ENCODE measurements at regions not wholly inside any gene's neighbourhood (a gene's known extent, or its start where the extent isn't known, plus 50 kb on each side); places are given as distances from the start of the nearest gene placed in this dataset.
A peak's percentile ranks its signal among the peaks of the same experiment; 100 is the strongest.

- in situ Hi-C loops (cut with MboI) (no loop called here), intact Hi-C loops (cut with micrococcal nuclease) (loop anchor here (5.0 kb wide), 2 partner anchors 129 to 146 kb away; no protein-coding TSS in a partner anchor)
- DNase-seq (ENCODE audit: extremely low read depth in 1 of 4, low spot score in 3 of 4) (peak in 2 of 4 experiments; percentile 41 to 55), FAIRE-seq (peak; percentile 77), ATAC-seq (peak; percentile 82)
- ChIA-PET POLR2A (interaction anchor here (0.5 to 1.3 kb wide), 6 partner anchors 11 to 511 kb away, joined by 3 to 9 read pairs (median 4); no protein-coding TSS in a partner anchor), CTCF (ENCODE audit: low intra/inter-chr PET ratio) (no interaction called here)
- peak overlapping the region; percentile 43; the same call in 1 of the 3 replicates for H3K27ac ChIP-seq (ENCODE audit: extremely low read depth, low read depth, low read length)
- no peak overlapping the region for H3K4me3 ChIP-seq
- 0 out of 2 replicates have a peak overlapping the region, but pooled peaks have one; percentile 6 for H3K4me2 ChIP-seq (ENCODE audit: insufficient read depth, low read length)
- H4K20me1 ChIP-seq (replicated peaks; ENCODE audit: control insufficient read depth, insufficient read depth, low read length), result no peaks in the 10 kb centered on the region
- no peak overlapping the region for H3K9ac ChIP-seq (ENCODE audit: insufficient read depth in 1 of 2, low read depth in 2 of 2, low read length in 2 of 2)
- H3K36me3 ChIP-seq (ENCODE audit: control insufficient read depth, insufficient read depth, low read length), result no peaks in the 10 kb centered on the region
- no peaks in the 10 kb centered on the region for H3K79me2 ChIP-seq (ENCODE audit: control insufficient read depth, insufficient read depth, low read length)
- BruUV-seq (replicated peaks), result no TSS peak
- peaks cover 2 to 7% of the 10 kb centered on the region in 2 experiments; a peak in 2 of 5 replicates for H3K4me1 ChIP-seq (replicated peaks in 1 of 2; ENCODE audit: control insufficient read depth in 2 of 2, insufficient read depth in 2 of 2, low read length in 2 of 2)
- no peaks in the 10 kb centered on the region for H3K9me1 ChIP-seq (ENCODE audit: control insufficient read depth, insufficient read depth, low read length)
- H2AFZ ChIP-seq (ENCODE audit: low read depth, low read length), result peak overlapping the region; percentile 48; the same call in 1 of the 2 replicates
- 0 out of 2 replicates have a peak, but pooled peaks cover 3% of the 10 kb centered on the region for H3K9me3 ChIP-seq (replicated peaks; ENCODE audit: control insufficient read depth, insufficient read depth, low read depth, low read length)
- no peaks in the 10 kb centered on the region for H3K27me3 ChIP-seq (ENCODE audit: control insufficient read depth in 2 of 2, insufficient read depth in 2 of 2, low read length in 2 of 2)
- 2% methylated on average over 3 of the region's 3 CpGs for WGBS (ENCODE audit: insufficient coverage, low coverage, missing lambda C conversion rate)
- TF ChIP-seq NONO (IDR thresholded peaks at IDR 0.05; ENCODE audit: low read depth in 2 of 2, low read length in 1 of 2), result no peak
- no peak for TF ChIP-seq NR2C2 (CRISPR knock-in tag; IDR thresholded peaks at IDR 0.05)
- TF ChIP-seq NR2C2 (tag; IDR thresholded peaks at IDR 0.05), result peak; percentile 28; the same call in 1 of the 2 replicates
- no peak for TF ChIP-seq ZNF280B (CRISPR knock-in tag; IDR thresholded peaks at IDR 0.05)
- peak; percentile 61 for TF ChIP-seq TCF3 (CRISPR knock-in tag; IDR thresholded peaks at IDR 0.05)
- no peak for TF ChIP-seq TBP (optimal IDR thresholded peaks at IDR 0.05; ENCODE audit: low read depth, low read length)
- no peak for TF ChIP-seq CBX3 (IDR thresholded peaks at IDR 0.05; ENCODE audit: borderline replicate concordance in 1 of 2, low read length in 2 of 2)
- no peak for TF ChIP-seq MTA3 (IDR thresholded peaks at IDR 0.05; ENCODE audit: borderline replicate concordance)
- TF ChIP-seq HMBOX1 (IDR thresholded peaks at IDR 0.05), result no peak
- no peak for TF ChIP-seq ZFP30 (CRISPR knock-in tag; IDR thresholded peaks at IDR 0.05; ENCODE audit: borderline replicate concordance)
- TF ChIP-seq MAX (CRISPR knock-in tag; IDR thresholded peaks at IDR 0.05), result no peak
- TF ChIP-seq SRSF1 (IDR thresholded peaks at IDR 0.05; ENCODE audit: low read depth, low read length), result no peak
- no peak for TF ChIP-seq YBX1 (IDR thresholded peaks at IDR 0.05)
These were observed 148.6 kb upstream of the MAN1A1 start for GRCh38 chr6:119497988-119498727.
